ENCODE measurements at regions not wholly inside any gene's neighbourhood (a gene's known extent, or its start where the extent isn't known, plus 50 kb on each side); places are given as distances from the start of the nearest gene placed in this dataset.

DNA sequence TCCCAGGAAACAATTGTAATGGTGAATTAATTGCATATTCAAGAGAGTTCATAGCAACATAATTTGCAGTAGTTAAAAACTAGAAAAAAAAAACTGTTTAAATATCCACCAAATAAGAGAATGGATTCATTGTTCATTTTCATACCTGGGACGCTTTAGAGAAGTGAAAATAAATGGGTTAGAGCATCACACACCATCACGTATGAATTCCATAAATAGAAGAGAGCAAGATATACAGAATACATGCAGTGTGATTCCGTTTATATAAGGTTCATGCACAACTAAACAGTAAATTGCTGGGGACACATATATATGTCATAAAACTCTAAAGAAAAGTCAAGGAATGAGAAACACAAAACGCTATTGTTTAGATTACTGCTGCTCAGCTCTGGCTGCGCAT, 577.0 kb upstream of the KCNMB2 start:
- TF ChIP-seq, protein P1, sequence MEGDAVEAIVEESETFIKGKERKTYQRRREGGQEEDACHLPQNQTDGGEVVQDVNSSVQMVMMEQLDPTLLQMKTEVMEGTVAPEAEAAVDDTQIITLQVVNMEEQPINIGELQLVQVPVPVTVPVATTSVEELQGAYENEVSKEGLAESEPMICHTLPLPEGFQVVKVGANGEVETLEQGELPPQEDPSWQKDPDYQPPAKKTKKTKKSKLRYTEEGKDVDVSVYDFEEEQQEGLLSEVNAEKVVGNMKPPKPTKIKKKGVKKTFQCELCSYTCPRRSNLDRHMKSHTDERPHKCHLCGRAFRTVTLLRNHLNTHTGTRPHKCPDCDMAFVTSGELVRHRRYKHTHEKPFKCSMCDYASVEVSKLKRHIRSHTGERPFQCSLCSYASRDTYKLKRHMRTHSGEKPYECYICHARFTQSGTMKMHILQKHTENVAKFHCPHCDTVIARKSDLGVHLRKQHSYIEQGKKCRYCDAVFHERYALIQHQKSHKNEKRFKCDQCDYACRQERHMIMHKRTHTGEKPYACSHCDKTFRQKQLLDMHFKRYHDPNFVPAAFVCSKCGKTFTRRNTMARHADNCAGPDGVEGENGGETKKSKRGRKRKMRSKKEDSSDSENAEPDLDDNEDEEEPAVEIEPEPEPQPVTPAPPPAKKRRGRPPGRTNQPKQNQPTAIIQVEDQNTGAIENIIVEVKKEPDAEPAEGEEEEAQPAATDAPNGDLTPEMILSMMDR (conservative IDR thresholded peaks at IDR 0.05 in 1 of 2, IDR thresholded peaks at IDR 0.05 in 1 of 2; ENCODE audit: extremely low read depth in 1 of 2, insufficient read depth in 1 of 2, low read depth in 1 of 2, low read length in 2 of 2) = no peak
- TF ChIP-seq EZH2 (IDR thresholded peaks at IDR 0.05; ENCODE audit: borderline replicate concordance, low read length) = no peak

Data from mammary epithelial cell (primary cell).